GM18499 (cell line): ENCODE measurements at regions not wholly inside any gene's neighbourhood (a gene's known extent, or its start where the extent isn't known, plus 50 kb on each side); places are given as distances from the start of the nearest gene placed in this dataset.
"Not testable (repeated sequence)": the region's sequence is repeated elsewhere in the genome, so short reads cannot be mapped to it uniquely, and the experiment has no call there.

Source experiments
- ATAC-seq: cut with Tn5 transposase; IDR thresholded peaks from one replicate; pipeline ENCODE4 v1.9.1; 2021; ENCODE audit warnings: moderate number of reproducible peaks; ENCODE audit not compliant: insufficient read depth, unreplicated experiment

DNA sequence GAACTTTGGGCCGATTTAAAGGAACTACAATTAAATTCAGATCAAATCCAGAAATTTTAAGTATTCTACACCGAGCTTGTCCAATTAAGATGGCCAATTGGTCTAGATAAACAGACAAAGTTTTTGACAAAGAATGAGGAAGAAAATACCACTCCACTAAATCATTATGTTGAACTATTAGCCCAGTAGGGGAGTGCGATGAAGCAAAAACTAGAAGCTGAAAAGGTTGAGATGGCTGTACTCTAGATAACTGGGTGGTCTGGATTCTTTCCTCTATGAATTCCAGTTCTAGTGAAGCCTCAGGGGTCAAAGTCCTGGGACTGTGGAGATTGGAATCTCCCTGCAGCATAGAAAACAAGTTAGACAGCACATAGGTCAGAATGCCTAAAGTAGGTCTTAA lies 418.9 kb upstream of the IMPG1 start:
- not testable (repeated sequence) for ATAC-seq

DNA sequence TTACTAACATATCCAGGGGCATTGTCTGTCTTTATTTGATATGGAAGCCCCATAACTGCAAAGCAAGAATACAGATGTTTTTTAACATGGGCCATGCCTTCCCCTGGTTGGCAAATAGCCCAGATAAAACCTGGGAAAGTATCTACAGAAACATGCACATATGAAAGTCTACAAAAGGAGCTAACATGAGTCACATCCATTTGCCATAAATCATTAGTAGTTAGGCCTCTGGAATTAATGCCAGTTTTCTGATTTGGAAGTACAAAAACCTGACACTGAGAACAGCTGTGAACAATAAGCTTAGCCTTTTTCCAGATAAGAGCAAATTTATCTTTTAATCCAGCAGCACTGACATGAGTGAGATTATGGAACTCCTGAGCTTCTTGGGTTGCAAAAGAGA lies 418.0 kb upstream of the IMPG1 start:
- ATAC-seq: no peak

DNA sequence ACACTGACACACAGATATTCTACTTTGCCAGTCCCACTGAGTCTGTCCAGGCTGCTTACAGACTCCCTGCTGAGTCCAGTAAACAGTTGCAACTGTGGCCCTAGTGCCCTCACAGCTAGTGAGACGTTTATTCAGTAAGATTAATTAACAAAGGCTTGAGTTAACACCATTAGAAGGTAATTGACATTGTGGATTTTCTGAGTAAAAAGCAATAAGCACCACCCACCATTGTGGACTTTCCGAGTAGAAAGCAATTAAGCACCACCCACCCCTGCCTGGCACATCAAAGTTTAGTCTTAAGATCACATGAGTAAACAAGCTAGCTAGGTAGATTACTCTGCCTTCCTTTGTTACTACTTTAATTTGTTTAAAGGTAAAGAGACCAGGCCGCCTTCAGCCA lies 408.6 kb upstream of the IMPG1 start:
- ATAC-seq: no peak

DNA sequence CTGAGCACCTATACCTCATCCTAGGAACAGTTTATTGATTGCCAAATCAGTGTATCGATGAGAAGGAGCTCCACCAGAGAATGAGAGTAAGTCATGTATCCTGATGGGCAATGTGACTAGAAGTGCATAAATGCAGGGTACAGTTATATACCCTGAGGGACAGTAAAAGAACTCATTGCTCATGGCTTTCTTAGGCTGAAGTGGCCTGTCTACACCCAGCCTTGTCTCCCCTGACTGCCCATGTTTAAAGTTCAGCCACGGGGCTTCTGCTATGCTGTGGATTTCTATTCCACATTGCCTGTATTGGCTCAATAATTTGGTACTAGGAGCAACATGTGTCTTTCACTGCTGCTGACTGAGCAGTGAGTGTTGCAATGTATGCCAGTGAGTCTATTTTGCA lies 400.4 kb upstream of the IMPG1 start:
- ATAC-seq: no peak

DNA sequence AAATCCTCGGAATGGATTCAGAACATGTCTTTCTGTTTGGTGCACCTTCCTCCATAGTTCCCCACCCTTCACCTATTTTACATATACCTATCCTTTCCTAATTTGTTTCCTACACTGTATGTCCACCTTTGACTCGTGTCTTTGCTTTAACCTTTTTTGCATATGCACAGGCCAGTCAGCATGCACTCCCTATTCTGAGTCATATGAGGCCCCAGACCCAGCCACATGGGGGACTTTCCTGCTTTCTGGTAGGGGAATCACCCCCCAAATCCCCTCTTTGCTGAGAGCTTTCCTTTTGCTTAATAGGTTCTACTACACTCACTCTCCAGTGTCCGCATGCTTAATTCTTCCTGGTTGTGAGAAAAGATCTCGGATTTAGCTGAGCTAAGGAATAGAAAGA lies 393.8 kb upstream of the IMPG1 start:
- no peak for ATAC-seq

DNA sequence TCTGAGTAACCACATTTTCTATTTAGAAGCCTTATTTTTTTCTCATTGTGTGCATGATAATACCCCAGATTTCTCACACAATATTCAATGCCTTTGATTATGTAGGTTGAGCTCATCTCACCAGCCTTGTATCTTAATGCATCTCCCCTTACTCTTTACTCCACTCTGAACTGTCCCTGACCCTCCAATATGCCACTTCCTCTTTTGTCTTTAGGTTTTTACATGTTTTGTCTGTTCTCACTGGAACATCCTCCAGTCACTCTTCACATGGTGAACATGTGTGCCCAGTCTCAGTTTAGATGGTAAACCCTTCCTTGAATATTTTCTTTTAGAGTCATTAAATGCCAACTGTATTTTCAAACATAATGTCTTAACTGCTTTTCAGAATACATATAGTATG lies 392.9 kb upstream of the IMPG1 start:
- ATAC-seq: no peak

DNA sequence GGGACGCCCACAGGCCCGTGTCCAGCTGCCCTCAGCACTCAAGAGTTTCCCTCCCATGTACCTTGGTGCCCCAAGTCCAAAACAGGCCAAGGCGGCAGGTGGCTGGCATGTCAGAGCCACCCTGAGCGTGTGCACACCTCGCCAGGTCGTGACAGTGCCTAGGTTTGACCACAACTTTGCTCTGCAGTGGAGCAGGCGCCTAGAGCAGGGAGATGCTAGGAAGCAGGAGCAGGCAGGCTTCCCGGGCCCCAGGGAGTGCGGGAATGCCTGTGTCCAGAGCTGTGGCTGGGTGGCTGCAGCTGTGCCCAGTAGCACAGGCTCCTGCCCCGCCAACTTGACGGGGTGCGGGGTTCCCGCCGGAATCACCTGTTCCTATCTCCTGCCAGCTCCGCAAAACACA lies 380.8 kb upstream of the IMPG1 start:
- ATAC-seq: no peak

DNA sequence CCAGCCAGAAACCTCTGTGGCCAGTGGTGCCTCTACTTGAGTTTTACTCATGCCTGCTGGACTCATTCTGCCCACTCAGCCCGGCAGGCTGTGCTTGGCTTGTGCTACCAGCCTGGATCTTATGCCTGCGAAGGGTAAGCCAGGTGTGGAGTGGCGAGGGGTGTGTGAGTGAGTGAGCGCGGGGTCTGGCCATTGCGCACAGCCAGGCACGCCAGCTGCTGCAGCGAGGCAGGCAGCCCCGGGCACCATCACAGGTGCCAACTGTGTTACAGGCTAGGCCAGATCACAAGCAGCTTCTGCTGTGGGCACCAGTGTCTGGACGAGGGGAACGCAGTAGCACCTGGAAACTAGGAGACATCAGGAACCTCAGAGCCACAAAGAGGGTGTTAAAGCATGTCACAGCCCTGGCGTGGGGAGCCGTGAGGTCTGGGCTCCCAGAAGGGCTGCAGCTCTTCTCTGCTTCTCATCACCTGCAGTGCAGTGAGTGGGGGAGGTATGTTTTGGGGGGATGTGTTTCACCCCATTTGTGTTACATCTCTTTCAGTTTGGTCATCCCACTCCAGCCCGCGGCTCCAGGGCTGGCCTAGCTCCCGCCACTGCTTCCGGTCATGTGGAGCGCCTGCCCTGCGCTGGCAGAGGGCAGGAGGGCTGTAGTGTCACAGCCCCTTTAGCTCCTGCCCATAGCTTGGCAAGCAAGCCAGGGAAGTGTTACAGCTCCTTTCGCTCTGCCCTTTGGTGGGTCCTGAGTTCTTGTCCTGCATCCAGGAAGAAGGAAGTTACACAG lies 379.7 kb upstream of the IMPG1 start:
- ATAC-seq: no peak

DNA sequence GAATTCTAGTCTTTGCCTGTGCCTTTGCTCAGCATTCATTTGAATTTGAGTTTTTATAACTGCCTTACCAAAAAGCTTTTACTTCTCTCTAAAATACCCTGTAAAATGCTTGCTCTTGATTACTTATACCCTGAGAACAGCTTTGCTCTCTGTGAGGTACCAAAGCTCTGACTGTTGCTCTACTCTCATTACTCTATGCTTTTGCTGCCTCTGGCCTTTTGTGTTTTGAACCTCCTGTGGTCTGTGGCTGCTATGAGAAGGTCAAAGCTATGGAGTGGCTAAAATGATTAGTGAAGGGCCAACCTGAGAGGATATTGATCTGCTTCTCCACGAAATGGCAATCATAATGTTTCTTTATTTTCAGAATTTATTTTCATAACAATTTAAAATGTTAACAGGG lies 375.6 kb upstream of the IMPG1 start:
- ATAC-seq: no peak

DNA sequence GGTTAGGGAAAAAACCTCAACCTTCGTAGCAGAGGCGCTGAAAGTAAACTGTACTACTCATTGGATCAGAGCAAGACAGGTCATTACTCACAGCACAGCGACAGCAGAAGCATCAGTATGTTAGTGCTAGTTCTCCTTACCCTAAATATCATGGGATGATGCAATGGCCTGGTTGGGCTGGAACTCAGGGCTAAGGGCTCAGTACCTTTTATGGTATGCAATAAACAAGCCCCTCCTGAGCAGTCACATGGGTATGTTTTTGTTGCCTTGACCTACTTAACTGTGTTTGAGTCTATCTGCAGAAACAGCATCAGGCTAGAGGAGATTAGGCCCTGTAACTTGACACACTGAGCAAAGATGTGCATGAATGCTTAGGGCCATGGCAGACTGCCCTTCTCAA lies 369.4 kb upstream of the IMPG1 start:
- ATAC-seq: no peak

DNA sequence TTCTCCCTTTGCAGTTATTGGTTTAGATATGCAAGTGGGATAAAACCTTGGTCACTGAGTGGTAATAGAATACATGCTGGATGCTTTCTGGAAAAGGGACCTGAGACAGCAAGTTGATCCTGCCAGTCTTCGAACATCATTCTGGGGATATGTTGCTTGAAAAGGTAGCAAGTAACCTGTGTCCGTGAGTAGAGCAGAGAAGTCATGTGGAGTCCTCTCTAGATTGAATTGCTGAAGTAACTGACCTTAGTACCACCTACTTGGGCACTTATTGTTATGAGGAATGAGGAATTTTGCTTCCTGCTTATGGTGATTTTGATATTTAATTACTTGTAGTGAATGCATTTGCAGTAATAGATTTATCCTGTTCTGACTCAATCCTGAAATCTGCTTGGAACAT lies 367.3 kb upstream of the IMPG1 start:
- ATAC-seq: no peak

DNA sequence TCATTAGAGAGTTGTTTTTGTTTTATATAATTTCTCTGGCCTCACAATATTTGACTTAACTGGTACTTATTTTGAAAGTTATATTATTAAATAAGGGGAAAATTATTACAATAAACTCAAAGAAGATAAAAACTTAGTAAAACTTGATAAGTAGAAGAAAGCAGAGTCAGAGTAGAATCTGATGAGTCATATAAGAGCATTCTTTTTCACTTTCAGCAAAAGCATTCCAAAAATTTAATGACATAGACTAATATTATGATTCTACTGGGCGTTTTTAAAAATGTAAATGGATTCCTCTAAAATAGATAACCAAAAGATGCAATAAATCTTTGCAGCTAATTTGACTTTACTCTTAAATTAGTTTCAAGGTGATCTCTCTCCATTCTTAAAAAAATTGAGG lies 366.3 kb upstream of the IMPG1 start:
- ATAC-seq: no peak

DNA sequence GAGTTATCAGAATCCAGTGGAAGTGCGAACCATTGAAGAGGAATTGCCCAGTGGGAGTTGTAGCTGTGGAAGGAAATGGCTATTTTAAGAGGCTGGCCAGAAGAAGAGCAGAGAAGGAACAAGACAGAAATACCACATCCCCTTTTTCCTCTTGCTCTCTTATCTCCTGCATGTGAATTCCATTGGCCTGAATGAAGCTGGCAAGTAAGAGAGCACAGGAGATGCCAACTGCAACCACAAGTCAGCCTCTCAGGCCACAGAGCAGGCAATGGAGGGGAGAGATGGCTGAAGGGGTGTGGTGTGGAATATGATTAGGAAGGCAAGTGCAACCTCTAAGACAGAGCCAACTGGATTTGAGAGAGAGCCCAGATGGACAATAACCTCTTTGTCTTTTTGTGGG lies 362.7 kb upstream of the IMPG1 start:
- no peak for ATAC-seq

DNA sequence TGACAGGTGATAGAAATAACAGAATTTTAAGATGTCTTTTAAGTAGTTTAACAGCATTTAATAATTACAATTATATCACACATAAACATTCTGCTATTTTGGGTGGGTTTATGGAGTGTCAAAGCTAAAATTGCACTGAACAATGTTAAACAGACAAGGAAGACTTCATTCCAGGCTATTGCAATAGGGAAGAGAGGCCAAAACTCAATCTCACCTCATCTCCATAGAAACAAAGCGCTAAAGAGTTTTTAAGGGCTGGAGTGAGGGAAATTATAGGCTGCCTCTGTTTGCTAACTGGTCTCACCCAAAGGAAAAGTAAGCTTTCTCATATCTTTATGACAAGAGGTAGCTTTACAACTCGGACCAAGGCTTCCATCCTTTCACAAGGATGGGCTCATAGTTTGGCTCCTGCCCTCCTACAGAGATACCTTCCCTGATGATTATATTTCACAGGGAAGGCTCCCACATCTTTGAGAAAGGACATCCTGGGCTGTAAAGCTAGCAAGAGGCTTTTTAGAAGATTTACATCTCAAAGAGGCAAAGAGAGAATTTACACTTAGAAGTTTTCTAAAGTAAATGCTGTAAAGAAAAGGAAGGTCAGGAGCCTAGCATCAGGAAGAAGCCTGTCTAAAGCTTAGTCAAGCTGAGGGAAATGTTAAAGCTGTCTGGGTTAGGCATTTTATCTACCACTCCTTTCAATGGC lies 350.2 kb upstream of the IMPG1 start:
- ATAC-seq: no peak

DNA sequence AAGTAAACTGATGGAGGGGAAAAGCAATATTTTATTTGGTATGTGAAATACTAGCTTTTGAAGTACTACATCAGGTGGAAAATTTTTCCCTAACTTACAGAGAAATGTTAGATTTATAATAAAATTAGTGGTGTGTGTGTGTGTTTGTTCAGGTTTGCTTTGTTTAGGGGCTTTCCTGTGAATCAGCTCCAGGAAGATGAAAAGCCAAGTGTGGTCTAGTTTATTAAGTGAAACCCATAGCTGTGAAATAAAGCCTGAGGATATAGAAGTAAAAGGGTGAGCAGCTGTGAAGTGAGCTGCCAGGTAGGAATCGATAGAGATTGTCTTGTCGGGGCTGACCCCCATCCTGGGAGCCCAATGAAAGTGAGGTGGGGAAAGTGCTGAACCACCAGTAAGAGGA lies 347.6 kb upstream of the IMPG1 start:
- no peak for ATAC-seq

DNA sequence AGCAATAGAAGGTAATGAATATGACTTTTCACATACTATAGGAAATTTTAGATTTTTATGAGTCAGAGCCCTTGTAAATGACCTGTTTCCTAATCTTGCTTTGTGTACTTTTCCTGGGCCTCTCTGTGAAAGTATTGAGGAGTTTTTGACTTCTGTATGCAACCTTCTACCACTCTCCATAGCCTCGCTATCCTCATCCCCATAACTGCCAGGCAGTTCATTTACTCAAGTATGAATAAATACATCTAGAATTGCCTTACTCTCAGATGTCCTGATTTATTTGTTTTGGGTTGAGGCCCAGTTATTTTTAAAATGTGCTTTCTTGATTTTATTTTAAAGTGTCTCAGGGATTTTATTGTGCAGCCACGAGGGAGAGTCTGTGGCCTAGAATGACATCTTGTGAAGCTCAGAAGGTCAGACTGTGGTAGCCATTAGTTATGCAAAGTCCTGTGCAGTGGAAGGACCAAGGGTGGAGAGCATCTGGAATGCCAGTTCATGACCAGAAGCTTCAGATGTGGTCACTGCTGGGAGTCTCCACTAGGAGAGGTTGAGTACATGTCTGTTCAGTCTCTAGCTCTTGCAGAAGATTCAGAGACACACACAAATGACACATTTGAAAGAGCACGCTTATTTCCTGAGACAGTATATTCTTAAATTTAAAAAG lies 346.2 kb upstream of the IMPG1 start:
- no peak for ATAC-seq

DNA sequence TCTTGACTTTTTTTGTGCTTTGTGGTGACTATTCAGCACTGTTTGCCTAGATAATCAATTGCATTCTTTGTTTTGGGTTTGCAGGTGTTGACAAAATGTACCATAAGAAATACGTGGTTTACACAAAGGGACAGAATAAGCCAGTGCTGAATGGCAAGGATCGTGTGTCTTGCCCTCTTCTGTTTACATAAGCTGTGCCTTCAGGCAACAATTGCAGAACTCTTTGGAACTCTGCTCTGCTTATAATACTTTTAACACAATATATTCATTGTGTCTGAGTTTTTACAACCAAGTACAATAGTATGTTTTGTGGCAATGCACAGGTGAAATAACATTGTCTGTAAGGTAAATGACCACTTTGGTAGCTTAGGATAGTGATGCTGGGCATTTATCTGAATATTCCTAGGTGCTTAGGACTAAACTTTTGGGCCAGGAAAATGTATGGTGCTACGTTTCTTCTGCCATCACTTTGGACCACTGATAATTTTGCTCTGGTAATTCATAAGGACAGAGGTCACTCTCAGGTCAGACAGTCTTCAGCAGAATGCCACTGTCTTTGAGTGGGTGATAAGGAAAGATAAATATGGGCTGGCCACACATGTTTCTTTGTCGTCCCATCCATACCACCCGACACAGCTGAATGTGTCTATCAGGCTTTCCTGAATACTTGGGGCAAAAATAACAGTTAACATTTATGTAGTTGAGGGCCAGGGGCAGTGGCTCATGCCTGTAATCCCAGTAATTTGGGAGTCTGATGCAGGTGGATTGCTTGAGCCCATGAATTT lies 344.6 kb upstream of the IMPG1 start:
- ATAC-seq: no peak

DNA sequence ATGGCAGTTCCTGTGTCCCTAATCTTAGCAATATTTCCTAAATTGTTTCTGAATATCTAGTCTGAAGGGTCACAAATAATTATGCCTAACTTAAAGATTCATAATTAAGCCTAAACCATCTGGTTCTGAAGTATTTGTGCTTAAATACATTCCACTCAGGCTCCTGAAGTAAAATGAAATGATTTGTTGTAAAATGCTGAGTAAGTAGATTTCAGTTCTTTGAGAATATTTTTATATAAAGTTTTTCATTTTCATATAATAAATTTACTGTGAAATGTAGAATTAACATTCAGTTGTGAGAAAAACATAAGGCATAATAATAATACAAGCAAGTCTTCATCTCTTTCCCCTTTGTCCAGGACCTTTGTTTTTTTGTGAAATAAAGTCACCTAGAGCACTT lies 330.6 kb upstream of the IMPG1 start:
- no peak for ATAC-seq

DNA sequence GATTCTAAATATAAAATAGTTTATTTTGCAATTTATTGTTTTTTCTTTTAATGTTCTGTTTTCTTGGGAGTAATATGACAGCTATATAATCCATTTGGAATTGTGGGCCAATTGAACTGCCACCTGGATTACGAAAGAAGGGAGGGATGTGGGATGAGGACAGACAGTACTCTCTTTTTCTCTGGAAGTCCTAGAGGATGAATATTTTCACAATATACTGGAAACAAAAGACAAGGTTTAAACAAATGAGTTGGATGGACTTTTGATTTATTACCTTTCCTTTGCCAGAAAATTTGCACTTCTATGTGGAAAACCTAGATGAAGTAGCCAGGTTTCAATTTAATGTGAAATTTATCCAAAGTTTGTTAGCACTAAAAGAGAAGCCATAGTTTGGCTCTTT lies 325.5 kb upstream of the IMPG1 start:
- no peak for ATAC-seq

DNA sequence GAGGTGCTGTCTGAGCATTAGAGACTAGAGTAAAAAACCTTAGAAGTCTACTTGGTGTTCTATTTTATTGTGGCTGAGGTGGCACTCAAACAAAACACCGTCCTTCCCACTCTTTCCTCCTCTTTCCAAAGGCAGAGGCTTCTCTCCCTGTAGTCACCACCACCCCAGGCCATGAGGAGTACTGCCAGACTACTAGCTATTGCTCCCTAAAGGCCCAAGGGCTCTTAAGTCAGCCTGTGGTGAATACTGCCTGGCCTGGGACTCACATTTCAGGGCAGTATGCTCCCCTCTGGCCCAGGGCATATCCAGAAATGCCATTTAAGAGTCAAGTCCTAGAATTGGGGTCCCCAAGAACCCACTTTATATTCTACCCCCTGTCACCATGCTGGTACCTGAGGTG lies 309.7 kb upstream of the IMPG1 start:
- ATAC-seq: no peak

DNA sequence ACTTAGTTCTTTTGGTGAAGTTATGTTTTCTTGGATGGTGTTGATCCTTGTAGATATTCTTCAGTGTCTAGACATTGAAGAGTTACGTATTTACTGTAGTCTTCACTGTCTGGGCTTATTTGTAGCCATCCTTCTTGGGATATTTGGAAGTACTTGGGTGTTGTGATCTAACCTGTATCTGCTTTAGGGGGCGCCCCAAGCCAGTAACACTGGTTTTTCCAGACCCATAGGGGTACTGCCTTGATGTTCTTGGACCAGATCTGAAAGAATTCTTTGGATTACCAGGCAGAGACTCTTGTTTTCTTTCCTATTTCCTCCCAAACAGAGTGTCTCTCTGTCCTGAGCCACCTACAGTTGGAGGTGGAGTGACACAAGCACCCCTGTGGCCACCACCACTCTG lies 309.1 kb upstream of the IMPG1 start:
- ATAC-seq: no peak
